ENCODE measurements at regions not wholly inside any gene's neighbourhood (a gene's known extent, or its start where the extent isn't known, plus 50 kb on each side); places are given as distances from the start of the nearest gene placed in this dataset.
"Not testable (repeated sequence)": the region's sequence is repeated elsewhere in the genome, so short reads cannot be mapped to it uniquely, and the experiment has no call there.

DNA sequence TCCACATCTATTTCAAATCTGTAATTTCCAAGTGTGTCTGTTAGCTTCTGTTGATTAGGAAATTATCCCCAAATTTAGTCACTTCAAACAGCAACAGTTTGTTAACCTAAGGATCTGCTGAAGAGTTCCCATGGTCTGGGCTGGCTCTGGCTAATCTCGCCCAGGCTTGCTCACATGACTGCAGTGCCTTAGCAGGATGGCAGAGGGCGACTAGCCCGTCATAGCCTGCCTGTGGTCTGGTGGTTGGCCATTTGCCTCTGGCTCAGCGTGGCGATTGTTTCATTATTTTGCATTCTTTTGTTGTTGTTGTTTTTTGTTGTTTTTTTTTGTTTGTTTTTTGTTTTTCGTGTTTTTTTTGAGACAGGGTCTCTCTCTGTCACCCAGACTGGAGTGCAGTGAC lies 264.0 kb downstream of the TRIML1 start:
- no peaks in the 10 kb centered on the region for H3K36me3 ChIP-seq (ENCODE audit: insufficient read depth, low read length)
- H3K27me3 ChIP-seq (ENCODE audit: insufficient read depth, low read length) = no peaks in the 10 kb centered on the region
- no peaks in the 10 kb centered on the region for H3K79me2 ChIP-seq (ENCODE audit: control insufficient read depth, insufficient read depth, low read length, unreplicated experiment)
- H3K4me1 ChIP-seq (ENCODE audit: control insufficient read depth, insufficient read depth, low read length, unreplicated experiment) = peaks cover 20% of the 10 kb centered on the region
- H3K4me3 ChIP-seq (ENCODE audit: low read depth, low read length) = no peak overlapping the region
- H2AFZ ChIP-seq (ENCODE audit: low read length, unreplicated experiment) = no peak overlapping the region
- H3K27ac ChIP-seq (ENCODE audit: low read depth, low read length) = peak overlapping the region; percentile 56; the same call in 1 of the 2 replicates

DNA sequence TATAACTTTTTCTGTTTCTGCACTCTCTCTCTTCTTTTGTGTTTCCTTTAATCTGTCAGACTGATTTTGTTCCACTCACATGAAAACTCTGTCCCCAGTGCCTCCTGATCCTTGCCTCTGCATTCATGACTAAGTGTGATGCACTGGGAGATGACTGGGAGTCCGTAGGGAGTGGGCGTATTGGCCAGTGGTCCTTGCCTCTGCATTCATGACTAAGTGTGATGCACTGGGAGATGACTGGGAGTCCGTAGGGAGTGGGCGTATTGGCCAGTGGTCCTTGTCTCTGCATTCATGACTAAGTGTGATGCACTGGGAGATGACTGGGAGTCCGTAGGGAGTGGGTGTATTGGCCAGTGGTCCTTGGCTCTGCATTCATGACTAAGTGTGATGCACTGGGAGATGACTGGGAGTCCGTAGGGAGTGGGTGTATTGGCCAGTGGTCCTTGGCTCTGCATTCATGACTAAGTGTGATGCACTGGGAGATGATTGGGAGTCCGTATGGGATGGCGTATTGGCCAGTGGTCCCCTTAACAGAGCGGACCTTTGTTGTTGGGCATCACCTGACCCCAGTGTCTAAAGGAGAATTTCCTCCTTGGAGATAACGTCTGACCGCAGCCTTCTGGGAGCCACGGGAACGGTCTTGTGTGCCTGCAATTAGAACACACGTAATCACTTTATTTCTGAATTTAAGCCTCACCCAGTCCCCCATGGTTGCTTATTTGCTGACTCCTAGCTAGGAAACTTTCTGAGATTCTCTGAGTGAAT lies 266.0 kb downstream of the TRIML1 start:
- H3K79me2 ChIP-seq (ENCODE audit: control insufficient read depth, insufficient read depth, low read length, unreplicated experiment); H2AFZ ChIP-seq (ENCODE audit: low read length, unreplicated experiment); H3K4me3 ChIP-seq (ENCODE audit: low read depth, low read length); H3K27me3 ChIP-seq (ENCODE audit: insufficient read depth, low read length); H3K36me3 ChIP-seq (ENCODE audit: insufficient read depth, low read length): not testable (repeated sequence)
- Histone ChIP-seq H3K27ac (ENCODE audit: low read depth, low read length) (peak overlapping the region; percentile 99), H3K4me1 (ENCODE audit: control insufficient read depth, insufficient read depth, low read length, unreplicated experiment) (peaks cover 29% of the 10 kb centered on the region)

DNA sequence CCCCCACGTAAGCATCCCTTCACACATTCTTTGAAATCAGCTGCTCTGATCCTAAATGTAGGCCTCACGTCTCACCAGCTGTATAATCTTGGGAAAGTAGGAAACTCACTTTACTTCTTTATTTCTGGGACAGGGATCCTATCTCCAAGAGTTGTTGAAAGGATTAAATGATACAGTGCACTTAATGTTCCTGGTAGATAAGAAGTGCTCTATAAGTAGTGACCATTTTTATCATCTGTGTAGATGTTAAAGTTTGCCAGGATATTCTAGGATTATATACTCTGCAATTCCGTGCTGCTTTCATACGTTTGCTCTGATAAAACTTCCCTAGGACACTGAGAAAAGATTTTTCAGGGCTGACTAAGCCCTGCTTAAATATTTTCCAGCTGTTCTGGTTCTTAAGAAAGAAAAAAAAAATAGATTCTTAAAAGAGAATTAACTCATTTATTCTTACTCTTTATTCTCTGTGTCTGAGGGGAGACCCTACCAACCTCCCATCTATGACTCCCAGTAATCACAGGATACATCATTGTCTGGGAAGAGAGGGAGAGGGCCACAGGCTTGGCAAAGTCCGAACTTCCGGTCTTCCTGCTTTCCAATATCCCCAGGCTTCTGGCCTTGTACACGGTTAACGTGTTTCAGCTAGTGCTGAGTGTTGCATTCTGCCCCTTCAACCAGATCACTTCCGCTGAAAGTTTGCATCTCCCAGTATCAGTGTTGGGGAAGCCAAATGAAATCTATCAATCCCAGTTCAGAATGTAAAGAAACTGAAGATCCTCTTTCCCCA lies 269.2 kb downstream of the TRIML1 start:
- Histone ChIP-seq H3K79me2 (ENCODE audit: control insufficient read depth, insufficient read depth, low read length, unreplicated experiment) (no peaks in the 10 kb centered on the region), H3K4me1 (ENCODE audit: control insufficient read depth, insufficient read depth, low read length, unreplicated experiment) (peaks cover 24% of the 10 kb centered on the region), H2AFZ (ENCODE audit: low read length, unreplicated experiment) (peak overlapping the region; percentile 66), H3K4me3 (ENCODE audit: low read depth, low read length) (no peak overlapping the region), H3K27me3 (ENCODE audit: insufficient read depth, low read length) (no peaks in the 10 kb centered on the region), H3K36me3 (ENCODE audit: insufficient read depth, low read length) (no peaks in the 10 kb centered on the region), H3K27ac (ENCODE audit: low read depth, low read length) (peak overlapping the region; percentile 77)

DNA sequence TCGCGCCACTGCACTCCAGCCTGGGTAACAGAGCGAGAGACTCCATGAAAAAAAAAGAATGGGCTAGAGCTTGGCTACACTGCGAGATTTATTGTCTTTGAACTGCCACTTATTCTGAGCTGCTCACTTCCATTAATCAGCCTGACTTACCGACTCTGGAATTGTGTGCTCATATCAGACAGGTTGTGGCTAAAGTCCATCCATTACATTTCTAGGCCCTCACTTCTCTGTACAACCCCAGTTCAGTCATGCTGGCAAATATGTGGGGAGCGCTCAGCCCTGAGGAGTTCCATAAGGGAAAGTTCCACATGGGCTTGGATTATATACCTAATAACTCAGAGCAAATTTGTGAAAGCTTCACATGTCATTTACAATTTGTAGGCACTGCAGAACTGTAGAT lies 270.6 kb downstream of the TRIML1 start:
- Histone ChIP-seq H3K27me3 (ENCODE audit: insufficient read depth, low read length) (no peaks in the 10 kb centered on the region), H2AFZ (ENCODE audit: low read length, unreplicated experiment) (no peak overlapping the region), H3K36me3 (ENCODE audit: insufficient read depth, low read length) (no peaks in the 10 kb centered on the region), H3K27ac (ENCODE audit: low read depth, low read length) (no peak overlapping the region), H3K4me3 (ENCODE audit: low read depth, low read length) (no peak overlapping the region), H3K4me1 (ENCODE audit: control insufficient read depth, insufficient read depth, low read length, unreplicated experiment) (peaks cover 16% of the 10 kb centered on the region), H3K79me2 (ENCODE audit: control insufficient read depth, insufficient read depth, low read length, unreplicated experiment) (no peaks in the 10 kb centered on the region)

DNA sequence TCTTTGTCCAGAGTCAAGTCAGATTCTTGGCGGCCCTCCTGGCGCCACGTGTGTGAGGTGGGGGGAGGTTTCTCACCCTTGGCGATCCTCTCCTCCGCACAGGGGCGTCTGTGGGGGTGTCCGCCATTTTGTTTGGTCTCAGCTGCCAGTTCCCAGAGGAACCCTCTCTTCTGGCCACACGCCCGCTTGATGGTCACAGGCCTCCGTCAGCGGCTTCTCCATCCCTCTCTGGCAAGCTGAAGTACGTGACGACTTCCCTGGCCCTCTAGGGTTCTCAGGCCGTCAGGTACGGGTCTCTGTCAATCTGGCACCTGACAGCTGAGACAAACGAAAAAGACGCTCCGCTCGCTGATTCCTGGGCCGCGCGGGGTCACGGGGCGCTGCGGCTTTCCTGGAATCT lies 272.6 kb downstream of the TRIML1 start:
- Histone ChIP-seq H3K27me3 (ENCODE audit: insufficient read depth, low read length) (no peaks in the 10 kb centered on the region), H3K27ac (ENCODE audit: low read depth, low read length) (peak overlapping the region; percentile 48; the same call in 1 of the 2 replicates), H3K4me3 (ENCODE audit: low read depth, low read length) (no peak overlapping the region; the same call in 1 of the 2 replicates), H3K36me3 (ENCODE audit: insufficient read depth, low read length) (no peaks in the 10 kb centered on the region), H3K79me2 (ENCODE audit: control insufficient read depth, insufficient read depth, low read length, unreplicated experiment) (no peaks in the 10 kb centered on the region), H2AFZ (ENCODE audit: low read length, unreplicated experiment) (no peak overlapping the region), H3K4me1 (ENCODE audit: control insufficient read depth, insufficient read depth, low read length, unreplicated experiment) (peaks cover 12% of the 10 kb centered on the region)

DNA sequence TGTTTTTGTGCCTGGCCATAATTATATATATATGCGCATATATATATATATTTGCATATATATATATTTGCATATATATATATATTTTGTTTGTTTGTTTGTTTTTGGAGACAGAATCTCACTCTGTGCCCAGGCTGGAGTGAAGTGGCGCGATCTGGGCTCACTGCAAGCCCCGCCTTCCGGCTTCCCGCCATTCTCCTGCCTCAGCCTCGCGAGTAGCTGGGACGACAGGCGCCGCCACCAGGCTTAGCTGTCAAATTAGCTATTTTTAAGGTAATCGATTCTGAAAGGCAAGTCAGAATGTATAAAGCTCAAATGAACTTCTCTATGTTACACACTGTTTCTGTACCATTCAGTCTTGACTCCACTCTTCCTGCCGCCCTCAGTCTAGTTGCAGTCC lies 273.3 kb downstream of the TRIML1 start:
- Histone ChIP-seq H3K4me3 (ENCODE audit: low read depth, low read length) (no peak overlapping the region), H3K4me1 (ENCODE audit: control insufficient read depth, insufficient read depth, low read length, unreplicated experiment) (peaks cover 12% of the 10 kb centered on the region), H3K27me3 (ENCODE audit: insufficient read depth, low read length) (no peaks in the 10 kb centered on the region), H3K36me3 (ENCODE audit: insufficient read depth, low read length) (no peaks in the 10 kb centered on the region), H2AFZ (ENCODE audit: low read length, unreplicated experiment) (no peak overlapping the region), H3K27ac (ENCODE audit: low read depth, low read length) (no peak overlapping the region), H3K79me2 (ENCODE audit: control insufficient read depth, insufficient read depth, low read length, unreplicated experiment) (no peaks in the 10 kb centered on the region)

DNA sequence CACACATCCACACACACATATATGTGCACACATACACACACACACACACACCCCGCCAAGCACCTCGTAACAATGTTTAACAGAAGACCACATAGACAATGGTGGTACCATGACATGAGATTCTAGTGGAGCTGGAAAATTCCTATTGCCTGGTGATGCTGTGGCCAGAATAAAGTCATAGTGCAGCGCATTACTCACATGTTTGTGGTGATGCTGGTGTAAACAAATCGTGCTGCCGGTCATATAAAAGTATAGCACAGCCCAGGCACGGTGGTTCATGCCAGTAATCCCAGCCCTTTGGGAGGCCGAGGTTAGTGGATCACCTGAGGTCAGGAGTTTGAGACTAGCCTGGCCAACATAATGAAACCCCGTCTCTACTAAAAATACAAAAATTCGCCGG lies 275.2 kb downstream of the TRIML1 start:
- Histone ChIP-seq H3K36me3 (ENCODE audit: insufficient read depth, low read length) (no peaks in the 10 kb centered on the region), H3K79me2 (ENCODE audit: control insufficient read depth, insufficient read depth, low read length, unreplicated experiment) (no peaks in the 10 kb centered on the region), H3K27me3 (ENCODE audit: insufficient read depth, low read length) (no peaks in the 10 kb centered on the region), H3K4me1 (ENCODE audit: control insufficient read depth, insufficient read depth, low read length, unreplicated experiment) (no peaks in the 10 kb centered on the region), H2AFZ (ENCODE audit: low read length, unreplicated experiment) (no peak overlapping the region), H3K4me3 (ENCODE audit: low read depth, low read length) (no peak overlapping the region), H3K27ac (ENCODE audit: low read depth, low read length) (no peak overlapping the region)

DNA sequence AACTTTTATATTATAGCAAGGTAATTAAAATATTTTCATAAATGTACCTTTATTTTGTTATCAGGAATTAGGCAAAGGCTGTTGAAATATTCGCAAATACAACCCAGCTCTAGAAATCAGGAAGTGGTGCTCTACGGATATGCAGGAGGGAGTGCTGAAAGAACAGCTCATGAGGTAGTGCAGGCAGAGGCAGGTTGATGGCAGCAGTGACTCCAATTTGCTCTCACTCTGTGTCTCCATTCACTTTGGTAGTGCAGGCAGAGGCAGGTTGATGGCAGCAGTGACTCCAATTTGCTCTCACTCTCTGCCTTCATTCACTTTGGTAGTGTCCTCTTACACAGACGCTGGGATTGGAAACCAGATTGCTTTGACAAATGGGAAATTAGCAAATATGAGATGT lies 277.9 kb downstream of the TRIML1 start:
- no peaks in the 10 kb centered on the region for H3K79me2 ChIP-seq (ENCODE audit: control insufficient read depth, insufficient read depth, low read length, unreplicated experiment)
- no peaks in the 10 kb centered on the region for H3K36me3 ChIP-seq (ENCODE audit: insufficient read depth, low read length)
- no peaks in the 10 kb centered on the region for H3K27me3 ChIP-seq (ENCODE audit: insufficient read depth, low read length)
- no peak overlapping the region for H2AFZ ChIP-seq (ENCODE audit: low read length, unreplicated experiment)
- H3K4me1 ChIP-seq (ENCODE audit: control insufficient read depth, insufficient read depth, low read length, unreplicated experiment) = no peaks in the 10 kb centered on the region
- no peak overlapping the region for H3K27ac ChIP-seq (ENCODE audit: low read depth, low read length)
- no peak overlapping the region for H3K4me3 ChIP-seq (ENCODE audit: low read depth, low read length)

DNA sequence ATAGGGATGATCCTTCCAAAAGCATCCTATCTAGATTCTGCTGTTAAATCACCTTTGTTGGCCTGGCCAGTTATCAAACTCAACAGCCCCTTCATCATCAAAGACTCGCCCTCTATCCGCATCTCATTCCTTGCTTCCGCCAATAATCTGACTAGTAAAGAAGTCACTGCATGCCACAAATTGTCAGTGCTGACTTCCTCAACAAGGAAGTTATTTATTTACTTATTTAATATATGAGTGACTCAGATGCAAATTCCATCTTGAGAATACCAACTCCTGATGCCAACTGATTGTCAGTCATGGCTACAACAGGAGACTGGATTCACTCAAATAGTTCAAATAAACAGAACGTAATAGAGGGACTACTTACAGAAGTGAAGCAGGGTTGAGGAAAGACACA lies 283.8 kb downstream of the TRIML1 start:
- H3K27ac ChIP-seq (ENCODE audit: low read depth, low read length) = no peak overlapping the region
- H3K4me1 ChIP-seq (ENCODE audit: control insufficient read depth, insufficient read depth, low read length, unreplicated experiment) = peaks cover 4% of the 10 kb centered on the region
- H3K27me3 ChIP-seq (ENCODE audit: insufficient read depth, low read length) = no peaks in the 10 kb centered on the region
- no peak overlapping the region for H2AFZ ChIP-seq (ENCODE audit: low read length, unreplicated experiment)
- no peaks in the 10 kb centered on the region for H3K36me3 ChIP-seq (ENCODE audit: insufficient read depth, low read length)
- no peaks in the 10 kb centered on the region for H3K79me2 ChIP-seq (ENCODE audit: control insufficient read depth, insufficient read depth, low read length, unreplicated experiment)
- H3K4me3 ChIP-seq (ENCODE audit: low read depth, low read length) = no peak overlapping the region

DNA sequence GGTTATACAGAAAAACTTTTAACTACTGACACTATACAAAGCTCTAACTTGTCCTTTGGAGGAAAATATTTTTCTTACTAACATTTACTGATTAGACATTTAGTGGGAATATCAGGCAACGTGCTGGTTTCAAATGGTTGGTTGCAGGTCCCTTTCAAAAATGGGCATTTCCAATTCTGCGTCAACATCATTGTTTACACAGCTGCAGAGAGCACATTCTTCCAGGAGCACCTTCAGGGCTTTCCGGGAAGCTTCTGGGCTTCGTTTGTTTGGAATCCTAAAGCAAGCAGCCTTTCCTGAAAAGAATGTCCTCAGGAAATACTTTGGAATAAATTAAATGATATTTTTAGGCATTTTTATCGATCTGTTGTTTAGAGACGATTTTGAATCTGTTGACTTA lies 289.7 kb downstream of the TRIML1 start:
- Histone ChIP-seq H3K4me3 (ENCODE audit: low read depth, low read length) (0 out of 2 replicates have a peak overlapping the region, but pooled peaks have one; percentile 25), H3K36me3 (ENCODE audit: insufficient read depth, low read length) (no peaks in the 10 kb centered on the region), H3K27me3 (ENCODE audit: insufficient read depth, low read length) (no peaks in the 10 kb centered on the region), H3K79me2 (ENCODE audit: control insufficient read depth, insufficient read depth, low read length, unreplicated experiment) (no peaks in the 10 kb centered on the region), H3K4me1 (ENCODE audit: control insufficient read depth, insufficient read depth, low read length, unreplicated experiment) (no peaks in the 10 kb centered on the region), H2AFZ (ENCODE audit: low read length, unreplicated experiment) (peak overlapping the region; percentile 17), H3K27ac (ENCODE audit: low read depth, low read length) (no peak overlapping the region)

DNA sequence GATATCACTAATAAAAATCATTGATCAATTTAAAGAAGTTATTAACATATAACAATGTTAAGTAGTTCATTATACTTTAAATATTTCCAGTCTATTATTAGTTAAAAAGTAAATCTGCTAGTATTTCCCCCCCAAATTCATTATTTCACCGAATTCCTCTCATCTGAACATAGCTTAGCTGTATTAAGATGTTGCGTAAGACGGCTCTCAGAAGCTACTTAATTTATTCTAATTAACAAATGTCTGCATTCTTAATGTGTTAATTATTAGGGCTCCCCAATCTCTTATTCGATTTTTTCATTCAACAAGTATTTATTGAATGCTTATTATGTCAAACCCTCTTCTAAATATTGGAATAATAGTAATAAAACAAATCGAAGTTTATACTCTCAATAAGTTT lies 290.7 kb downstream of the TRIML1 start:
- Histone ChIP-seq H3K36me3 (ENCODE audit: insufficient read depth, low read length) (no peaks in the 10 kb centered on the region), H3K27me3 (ENCODE audit: insufficient read depth, low read length) (no peaks in the 10 kb centered on the region), H3K4me1 (ENCODE audit: control insufficient read depth, insufficient read depth, low read length, unreplicated experiment) (no peaks in the 10 kb centered on the region), H3K4me3 (ENCODE audit: low read depth, low read length) (no peak overlapping the region), H3K27ac (ENCODE audit: low read depth, low read length) (no peak overlapping the region), H3K79me2 (ENCODE audit: control insufficient read depth, insufficient read depth, low read length, unreplicated experiment) (no peaks in the 10 kb centered on the region), H2AFZ (ENCODE audit: low read length, unreplicated experiment) (no peak overlapping the region)
